IMR-90 (cell line): ENCODE measurements at regions not wholly inside any gene's neighbourhood (a gene's known extent, or its start where the extent isn't known, plus 50 kb on each side); places are given as distances from the start of the nearest gene placed in this dataset.

Experiments used
- ATAC-seq: fragments of 200-7000 bp; cut with Tn5 transposase; 2 replicates; pipeline ENCODE4 v1.9.1; 2020; ENCODE audit warnings: low read depth, mild to moderate bottlenecking, moderate library complexity
- BruUV-seq: library from RNA; stranded (reverse); fragments of 400-500 nt; replicated peaks from 2 replicates; lab custom pipeline; 2021; lab: Mats Ljungman, UMichigan
- CTCF ChIA-PET: fragments of 300-600 bp; formaldehyde crosslinking; extraction: SDS; loops from one replicate; lab custom pipeline; 2021; ENCODE audit warnings: antibody characterized with exemption; lab: Yijun Ruan, JAX
- POLR2A ChIA-PET: fragments of 300-600 bp; sonication (Branson Sonifier 250); formaldehyde crosslinking; loops from one replicate; lab custom pipeline; 2022; ENCODE audit warnings: antibody characterized with exemption; ENCODE audit not compliant: unreplicated experiment; lab: Charles Lee
- DNase-seq: peaks from one replicate; pipeline ENCODE4 v3.0.0; 2013
- H2AFZ ChIP-seq: replicated peaks from 2 replicates; pipeline ENCODE3; 2013; ENCODE audit warnings: low read length, mild to moderate bottlenecking; ENCODE audit not compliant: poor library complexity
- H2AK5ac ChIP-seq: 2 replicates; pipeline ENCODE4 v1.6.1; 2013; ENCODE audit warnings: low read depth, low read length, inconsistent platforms
- H2AK9ac ChIP-seq: replicated peaks from 2 replicates; pipeline ENCODE3; 2013; ENCODE audit warnings: mild to moderate bottlenecking, low read depth, low read length, moderate library complexity; ENCODE audit not compliant: poor library complexity
- H2BK120ac ChIP-seq: 2 replicates; pipeline ENCODE4 v1.6.1; 2013; ENCODE audit warnings: low read depth, low read length, inconsistent platforms
- H2BK15ac ChIP-seq: 3 replicates; pipeline ENCODE4 v1.6.1; 2013; ENCODE audit warnings: low read depth, low read length, inconsistent platforms
- H2BK20ac ChIP-seq: 2 replicates; pipeline ENCODE4 v1.6.1; 2013; ENCODE audit warnings: low read depth, mild to moderate bottlenecking, inconsistent platforms, low read length, moderate library complexity
- H2BK5ac ChIP-seq: 2 replicates; pipeline ENCODE4 v1.6.1; 2013; ENCODE audit warnings: mild to moderate bottlenecking, low read depth, low read length, inconsistent platforms; ENCODE audit not compliant: poor library complexity, severe bottlenecking
- H3K14ac ChIP-seq: replicated peaks from 2 replicates; pipeline ENCODE4 v1.6.1; 2013; ENCODE audit warnings: low read depth, low read length, inconsistent platforms
- H3K18ac ChIP-seq: 2 replicates; pipeline ENCODE4 v1.6.1; 2013; ENCODE audit warnings: low read depth, low read length, control low read depth
- H3K23ac ChIP-seq: 2 replicates; pipeline ENCODE4 v1.6.1; 2013; ENCODE audit warnings: low read depth, low read length, inconsistent platforms
- H3K27ac ChIP-seq: 2 replicates; pipeline ENCODE4 v1.5.1; 2013; ENCODE audit warnings: mild to moderate bottlenecking, control low read depth, low read length; ENCODE audit not compliant: insufficient read depth
- H3K27me3 ChIP-seq: 2 replicates; pipeline ENCODE4 v1.6.1; 2013; ENCODE audit warnings: low read length; ENCODE audit not compliant: control insufficient read depth, insufficient read depth
- H3K36me3 ChIP-seq: 2 replicates; pipeline ENCODE4 v1.6.1; 2013; ENCODE audit warnings: low read length, mixed read lengths; ENCODE audit not compliant: control insufficient read depth, insufficient read depth
- H3K4ac ChIP-seq: 2 replicates; pipeline ENCODE4 v1.6.1; 2013; ENCODE audit warnings: low read depth, low read length, inconsistent platforms
- H3K4me1 ChIP-seq: 2 replicates; pipeline ENCODE4 v1.6.1; 2013; ENCODE audit warnings: low read length, mixed read lengths; ENCODE audit not compliant: control insufficient read depth, insufficient read depth
- H3K4me2 ChIP-seq: 2 replicates; pipeline ENCODE4 v1.6.1; 2013; ENCODE audit warnings: low read depth, mild to moderate bottlenecking, control low read depth, low read length, moderate library complexity
- H3K4me3 ChIP-seq: 2 replicates; pipeline ENCODE4 v1.5.1; 2013; ENCODE audit warnings: low read depth, mild to moderate bottlenecking, control low read depth, low read length, moderate library complexity; ENCODE audit not compliant: insufficient read depth
- H3K56ac ChIP-seq: 2 replicates; pipeline ENCODE4 v1.6.1; 2013; ENCODE audit warnings: low read length, inconsistent platforms; ENCODE audit not compliant: insufficient read depth; ENCODE audit errors: extremely low read depth
- H3K79me1 ChIP-seq, 2 experiments: 2 replicates each; pipeline ENCODE4 v1.6.1; 2013; ENCODE audit warnings: low read length in 2 of 2, inconsistent platforms in 1 of 2, low read depth in 1 of 2
- H3K9ac ChIP-seq: 2 replicates; pipeline ENCODE4 v1.6.1; 2013; ENCODE audit warnings: low read depth, low read length, control low read depth
- H3K9me1 ChIP-seq: 2 replicates; pipeline ENCODE4 v1.6.1; 2013; ENCODE audit warnings: low read length, inconsistent platforms; ENCODE audit not compliant: insufficient read depth
- H3K9me3 ChIP-seq: 2 replicates; pipeline ENCODE4 v1.6.1; 2013; ENCODE audit warnings: low read length; ENCODE audit not compliant: control insufficient read depth, insufficient read depth
- H4K20me1 ChIP-seq: 2 replicates; pipeline ENCODE4 v1.6.1; 2013; ENCODE audit warnings: low read length, inconsistent platforms; ENCODE audit not compliant: insufficient read depth
- H4K5ac ChIP-seq: 2 replicates; pipeline ENCODE4 v1.6.1; 2013; ENCODE audit warnings: mild to moderate bottlenecking, low read depth, low read length, control low read depth
- H4K8ac ChIP-seq, 2 experiments: 2 replicates each; pipeline ENCODE4 v1.6.1; 2013; ENCODE audit warnings: low read depth in 2 of 2, low read length in 2 of 2, control low read depth in 1 of 2, inconsistent platforms in 1 of 2
- H4K91ac ChIP-seq: 2 replicates; pipeline ENCODE4 v1.6.1; 2013; ENCODE audit warnings: low read depth, low read length, inconsistent platforms; ENCODE audit not compliant: insufficient read depth
- WGBS, 2 experiments: methylation state at CpG; one replicate each; pipeline versions ENCODE4 v1.1.5 to v1.1.7; 2013; ENCODE audit warnings: missing lambda C conversion rate in 2 of 2; ENCODE audit not compliant: insufficient read length in 1 of 2; ENCODE audit errors: extremely low coverage in 2 of 2; 5-methylcytosine and 5-hydroxymethylcytosine counted together
- dilution Hi-C: fragments of 300-500 bp; cut with HindIII; formaldehyde crosslinking; loops from one replicate; pipeline ENCODE4 v1.14.3; 2018; ENCODE audit warnings: low sequenced_read_pairs; ENCODE audit not compliant: unreplicated experiment
- in situ Hi-C: fragments of 300-500 bp; cut with MboI; formaldehyde crosslinking; loops from 3 replicates; pipeline ENCODE4 v1.14.3; 2019; ENCODE audit warnings: low sequenced_read_pairs, inconsistent platforms, mixed read lengths
- intact Hi-C: fragments of 100-400 bp; cut with micrococcal nuclease; formaldehyde crosslinking; loops from 2 replicates; pipeline ENCODE4 v1.10.0; 2022
- TF ChIP-seq, protein P1 (sequence below): conservative IDR thresholded peaks from 2 replicates; pipeline ENCODE4 v1.5.1; 2012; ENCODE audit warnings: mild to moderate bottlenecking, low read depth, low read length, improper control_type of control experiment
- TF ChIP-seq, protein P2 (sequence below): fragments of 150-350 bp; IDR thresholded peaks from 2 replicates; pipeline ENCODE4 v1.6.1; 2017; ENCODE audit warnings: mild to moderate bottlenecking, antibody characterized with exemption, low read length, low read depth

DNA sequence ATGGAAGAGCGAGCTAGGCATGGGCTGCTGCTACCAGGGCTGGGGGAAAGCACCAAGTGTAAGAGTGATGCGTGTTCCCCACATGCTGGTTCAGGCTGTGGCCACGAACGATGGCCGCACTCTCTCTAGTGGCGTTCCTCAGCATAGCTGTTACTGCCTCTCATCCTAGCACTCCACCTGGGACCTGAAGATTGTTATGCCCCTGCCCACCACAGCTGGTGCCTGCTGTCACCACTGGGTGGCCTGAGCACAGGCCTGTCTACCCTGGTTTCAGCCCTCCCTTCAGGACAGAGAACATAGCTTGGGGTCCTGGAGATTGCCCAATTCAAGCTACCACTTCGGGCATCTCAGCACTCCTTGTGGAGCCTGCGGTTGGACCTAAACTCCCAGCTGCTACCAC, 80.1 kb upstream of the PDC start:
- in situ Hi-C loops = no loop called here

More for the DNA sequence above, 80.1 kb upstream of the PDC start:
- no TSS peak for BruUV-seq
- Histone ChIP-seq H3K4ac (no peak overlapping the region), H3K79me1 (no peaks in the 10 kb centered on the region), H3K14ac (no peak overlapping the region), H2BK15ac (no peak overlapping the region), H2AFZ (no peak overlapping the region), H4K20me1 (no peaks in the 10 kb centered on the region), H3K27ac (no peak overlapping the region), H4K91ac (no peak overlapping the region), H3K9me1 (0 out of 2 replicates have a peak, but pooled peaks cover 3% of the 10 kb centered on the region), H4K5ac (no peak overlapping the region), H2BK5ac (no peak overlapping the region), H3K4me1 (peaks cover 9% of the 10 kb centered on the region; the same call in 1 of the 2 replicates), H3K36me3 (no peaks in the 10 kb centered on the region), H3K4me2 (no peak overlapping the region), H3K56ac (no peak overlapping the region), H3K9ac (no peak overlapping the region), H2AK9ac (no peak overlapping the region), H2AK5ac (no peak overlapping the region), H4K8ac (no peak overlapping the region), H3K18ac (no peak overlapping the region), H3K9me3 (0 out of 2 replicates have a peak, but pooled peaks cover 2% of the 10 kb centered on the region), H2BK120ac (no peak overlapping the region), H2BK20ac (no peak overlapping the region), H3K4me3 (no peak overlapping the region), H3K23ac (no peak overlapping the region), H3K27me3 (no peaks in the 10 kb centered on the region)
- dilution Hi-C loops = no loop called here
- TF ChIP-seq, protein P1, sequence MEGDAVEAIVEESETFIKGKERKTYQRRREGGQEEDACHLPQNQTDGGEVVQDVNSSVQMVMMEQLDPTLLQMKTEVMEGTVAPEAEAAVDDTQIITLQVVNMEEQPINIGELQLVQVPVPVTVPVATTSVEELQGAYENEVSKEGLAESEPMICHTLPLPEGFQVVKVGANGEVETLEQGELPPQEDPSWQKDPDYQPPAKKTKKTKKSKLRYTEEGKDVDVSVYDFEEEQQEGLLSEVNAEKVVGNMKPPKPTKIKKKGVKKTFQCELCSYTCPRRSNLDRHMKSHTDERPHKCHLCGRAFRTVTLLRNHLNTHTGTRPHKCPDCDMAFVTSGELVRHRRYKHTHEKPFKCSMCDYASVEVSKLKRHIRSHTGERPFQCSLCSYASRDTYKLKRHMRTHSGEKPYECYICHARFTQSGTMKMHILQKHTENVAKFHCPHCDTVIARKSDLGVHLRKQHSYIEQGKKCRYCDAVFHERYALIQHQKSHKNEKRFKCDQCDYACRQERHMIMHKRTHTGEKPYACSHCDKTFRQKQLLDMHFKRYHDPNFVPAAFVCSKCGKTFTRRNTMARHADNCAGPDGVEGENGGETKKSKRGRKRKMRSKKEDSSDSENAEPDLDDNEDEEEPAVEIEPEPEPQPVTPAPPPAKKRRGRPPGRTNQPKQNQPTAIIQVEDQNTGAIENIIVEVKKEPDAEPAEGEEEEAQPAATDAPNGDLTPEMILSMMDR = no peak
- TF ChIP-seq, protein P2, sequence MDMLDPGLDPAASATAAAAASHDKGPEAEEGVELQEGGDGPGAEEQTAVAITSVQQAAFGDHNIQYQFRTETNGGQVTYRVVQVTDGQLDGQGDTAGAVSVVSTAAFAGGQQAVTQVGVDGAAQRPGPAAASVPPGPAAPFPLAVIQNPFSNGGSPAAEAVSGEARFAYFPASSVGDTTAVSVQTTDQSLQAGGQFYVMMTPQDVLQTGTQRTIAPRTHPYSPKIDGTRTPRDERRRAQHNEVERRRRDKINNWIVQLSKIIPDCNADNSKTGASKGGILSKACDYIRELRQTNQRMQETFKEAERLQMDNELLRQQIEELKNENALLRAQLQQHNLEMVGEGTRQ = no peak
- 92% methylated on average over 6 of the region's 8 CpGs; no CpG with 5 or more reads in 1 of the 2 experiments for WGBS, 2 experiments
- ATAC-seq (no peak), DNase-seq (no peak)
- CTCF ChIA-PET = no interaction called here
- intact Hi-C loops = no loop called here
- POLR2A ChIA-PET = no interaction called here
